NB4 (cell line): ENCODE measurements at regions not wholly inside any gene's neighbourhood (a gene's known extent, or its start where the extent isn't known, plus 50 kb on each side); places are given as distances from the start of the nearest gene placed in this dataset.

Experiments
- DNase-seq: peaks from one replicate; pipeline ENCODE4 v3.0.0; 2010; ENCODE audit warnings: low read depth
- H3K4me3 ChIP-seq: one replicate; pipeline ENCODE4 v1.5.1; 2011; ENCODE audit warnings: mild to moderate bottlenecking, low read depth, low read length, moderate library complexity
- CTCF ChIP-seq: IDR thresholded peaks from one replicate; pipeline ENCODE4 v1.5.1; 2012; ENCODE audit warnings: low read depth, low read length
- MAX ChIP-seq: IDR thresholded peaks from 2 replicates; pipeline ENCODE4 v1.6.1; 2011; ENCODE audit warnings: low read depth, low read length
- MYC ChIP-seq: IDR thresholded peaks from 2 replicates; pipeline ENCODE4 v1.6.1; 2011; ENCODE audit warnings: low read depth, low read length
- POLR2A ChIP-seq: IDR thresholded peaks from 2 replicates; pipeline ENCODE4 v1.6.1; 2011; ENCODE audit warnings: mild to moderate bottlenecking; ENCODE audit not compliant: insufficient read length; ENCODE audit errors: extremely low read depth

- no peak for DNase-seq
- TF ChIP-seq CTCF, result no peak
- no peak overlapping the region for H3K4me3 ChIP-seq
Observed at GRCh38 chr15:39230908-39231285, 350.0 kb upstream of the THBS1 start.

- H3K4me3 ChIP-seq, result no peak overlapping the region
- TF ChIP-seq POLR2A (no peak), CTCF (no peak)
- no peak for DNase-seq
Observed at GRCh38 chr15:39232512-39232911, 348.4 kb upstream of the THBS1 start.

GRCh38 chr15:39235084-39235795 is 345.6 kb upstream of the THBS1 start:
- no peak overlapping the region for H3K4me3 ChIP-seq
- TF ChIP-seq MAX (no peak), MYC (no peak), POLR2A (no peak), CTCF (no peak)
- DNase-seq, result peak; percentile 42

GRCh38 chr15:39236375-39236774 is 344.5 kb upstream of the THBS1 start:
- no peak for DNase-seq
- H3K4me3 ChIP-seq, result no peak overlapping the region
- TF ChIP-seq MYC, result no peak
- TF ChIP-seq MAX, result no peak
- TF ChIP-seq POLR2A, result no peak
- TF ChIP-seq CTCF, result no peak

- TF ChIP-seq MAX (no peak), POLR2A (no peak)
- no peak overlapping the region for H3K4me3 ChIP-seq
- no peak for DNase-seq
Observed at GRCh38 chr15:39238443-39238842, 342.4 kb upstream of the THBS1 start.

- DNase-seq, result no peak
- no peak overlapping the region for H3K4me3 ChIP-seq
- TF ChIP-seq POLR2A (no peak), MYC (no peak), MAX (no peak), CTCF (no peak)
Observed at GRCh38 chr15:39239562-39239961, 341.3 kb upstream of the THBS1 start.
